ENCODE measurements at regions not wholly inside any gene's neighbourhood (a gene's known extent, or its start where the extent isn't known, plus 50 kb on each side); places are given as distances from the start of the nearest gene placed in this dataset.
A peak's percentile ranks its signal among the peaks of the same experiment; 100 is the strongest.

GRCh38 chr1:56073614-56074006 lies 505.8 kb downstream of the PLPP3 start:
- H3K4me3 ChIP-seq, result no peak overlapping the region
- H3K27ac ChIP-seq, result peak overlapping the region; percentile 56 to 71
- peaks cover 0 to 27% of the 10 kb centered on the region in 2 donors for H3K4me1 ChIP-seq
- DNase-seq (ENCODE audit: low spot score), result no peak
- no peaks in the 10 kb centered on the region for H3K27me3 ChIP-seq
- H3K36me3 ChIP-seq, result no peaks in the 10 kb centered on the region
- no peak for TF ChIP-seq CTCF (IDR thresholded peaks at IDR 0.05)
- H3K9me3 ChIP-seq, result no peaks in the 10 kb centered on the region

GRCh38 chr1:56073206-56073605 lies 506.2 kb downstream of the PLPP3 start:
- H3K9me3 ChIP-seq, result no peaks in the 10 kb centered on the region
- no peak for DNase-seq (ENCODE audit: low spot score)
- TF ChIP-seq CTCF (IDR thresholded peaks at IDR 0.05), result no peak
- H3K27ac ChIP-seq, result peak overlapping the region; percentile 56 to 71
- peaks cover 0 to 27% of the 10 kb centered on the region in 2 donors for H3K4me1 ChIP-seq
- no peaks in the 10 kb centered on the region for H3K27me3 ChIP-seq
- no peak overlapping the region for H3K4me3 ChIP-seq
- H3K36me3 ChIP-seq, result no peaks in the 10 kb centered on the region

- no peak for DNase-seq (ENCODE audit: low spot score)
- H3K9me3 ChIP-seq, result no peaks in the 10 kb centered on the region
- H3K4me3 ChIP-seq, result no peak overlapping the region
- no peak for TF ChIP-seq CTCF (IDR thresholded peaks at IDR 0.05)
- peak overlapping the region in 1 of 2 donors; percentile 21 for H3K27ac ChIP-seq
- H3K36me3 ChIP-seq, result no peaks in the 10 kb centered on the region
- no peaks in the 10 kb centered on the region for H3K27me3 ChIP-seq
- H3K4me1 ChIP-seq, result peaks cover 0 to 27% of the 10 kb centered on the region in 2 donors
Observed at GRCh38 chr1:56072310-56072709, 507.1 kb downstream of the PLPP3 start.

GRCh38 chr1:56071351-56071750 lies 508.0 kb downstream of the PLPP3 start:
- Histone ChIP-seq H3K9me3 (no peaks in the 10 kb centered on the region), H3K4me1 (peaks cover 0 to 27% of the 10 kb centered on the region in 2 donors), H3K4me3 (no peak overlapping the region), H3K36me3 (no peaks in the 10 kb centered on the region), H3K27me3 (no peaks in the 10 kb centered on the region), H3K27ac (no peak overlapping the region)
- no peak for DNase-seq (ENCODE audit: low spot score)
- TF ChIP-seq CTCF (IDR thresholded peaks at IDR 0.05), result no peak

GRCh38 chr1:56070601-56071000 lies 508.8 kb downstream of the PLPP3 start:
- Histone ChIP-seq H3K4me1 (peaks cover 0 to 27% of the 10 kb centered on the region in 2 donors), H3K27ac (no peak overlapping the region), H3K4me3 (no peak overlapping the region), H3K9me3 (no peaks in the 10 kb centered on the region), H3K36me3 (no peaks in the 10 kb centered on the region), H3K27me3 (no peaks in the 10 kb centered on the region)
- no peak for TF ChIP-seq CTCF (IDR thresholded peaks at IDR 0.05)
- no peak for DNase-seq (ENCODE audit: low spot score)

- Histone ChIP-seq H3K4me1 (peaks cover 0 to 27% of the 10 kb centered on the region in 2 donors), H3K9me3 (no peaks in the 10 kb centered on the region), H3K27ac (no peak overlapping the region)
Observed at GRCh38 chr1:56069824-56070223, 509.5 kb downstream of the PLPP3 start.

More at GRCh38 chr1:56069824-56070223, 509.5 kb downstream of the PLPP3 start:
- no peak for DNase-seq (ENCODE audit: low spot score)
- H3K4me3 ChIP-seq, result no peak overlapping the region
- H3K27me3 ChIP-seq, result no peaks in the 10 kb centered on the region
- no peaks in the 10 kb centered on the region for H3K36me3 ChIP-seq
- no peak for TF ChIP-seq CTCF (IDR thresholded peaks at IDR 0.05)
